ENCODE measurements at regions not wholly inside any gene's neighbourhood (a gene's known extent, or its start where the extent isn't known, plus 50 kb on each side); places are given as distances from the start of the nearest gene placed in this dataset.

GRCh38 chr14:34018125-34018524 lies 67.3 kb upstream of the EGLN3 start:
- TF ChIP-seq CTCF (optimal IDR thresholded peaks at IDR 0.05 in 1 of 3, IDR thresholded peaks at IDR 0.05 in 1 of 3, conservative IDR thresholded peaks at IDR 0.05 in 1 of 3; ENCODE audit: extremely low read depth in 1 of 3, insufficient read depth in 2 of 3, low read length in 3 of 3) (no peak), EZH2 (IDR thresholded peaks at IDR 0.05; ENCODE audit: low read length) (no peak)

Data from keratinocyte (primary cell).